Fibroblast of the aortic adventitia (primary cell): ENCODE measurements at regions not wholly inside any gene's neighbourhood (a gene's known extent, or its start where the extent isn't known, plus 50 kb on each side); places are given as distances from the start of the nearest gene placed in this dataset.

Source experiments
- DNase-seq: peaks from one replicate; pipeline ENCODE4 v3.0.0-alpha.2; 2010; ENCODE audit warnings: low read depth
- H3K4me3 ChIP-seq: 2 replicates; pipeline ENCODE4 v1.5.1; 2011; ENCODE audit warnings: low read depth, mild to moderate bottlenecking, control low read depth, low read length, moderate library complexity
- TF ChIP-seq, protein P1 (sequence below): IDR thresholded peaks from 2 replicates; pipeline ENCODE4 v1.5.1; 2011; ENCODE audit warnings: mild to moderate bottlenecking, low read length, control low read depth, inconsistent platforms; ENCODE audit not compliant: insufficient read depth

DNA sequence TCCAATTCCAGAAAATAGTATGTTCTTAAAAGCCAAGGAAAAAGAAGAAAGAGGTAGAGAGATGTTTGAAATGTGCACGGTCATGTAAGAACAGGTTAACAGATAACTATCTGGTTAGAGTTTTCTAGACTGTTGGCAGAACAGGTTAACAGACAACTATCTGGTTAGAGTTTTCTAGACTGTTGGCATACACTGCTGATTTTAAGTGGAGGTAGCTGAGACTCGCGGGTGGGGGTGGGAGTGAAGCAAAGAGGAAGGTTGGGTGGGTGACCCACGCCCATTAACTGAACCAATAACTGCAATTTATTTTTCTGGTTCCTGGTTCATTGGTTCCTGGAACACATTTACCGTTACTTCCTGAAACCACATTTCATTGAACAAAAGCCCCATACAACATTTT lies 157.5 kb downstream of the ELOVL4 start:
- no peak overlapping the region for H3K4me3 ChIP-seq
- TF ChIP-seq, protein P1, sequence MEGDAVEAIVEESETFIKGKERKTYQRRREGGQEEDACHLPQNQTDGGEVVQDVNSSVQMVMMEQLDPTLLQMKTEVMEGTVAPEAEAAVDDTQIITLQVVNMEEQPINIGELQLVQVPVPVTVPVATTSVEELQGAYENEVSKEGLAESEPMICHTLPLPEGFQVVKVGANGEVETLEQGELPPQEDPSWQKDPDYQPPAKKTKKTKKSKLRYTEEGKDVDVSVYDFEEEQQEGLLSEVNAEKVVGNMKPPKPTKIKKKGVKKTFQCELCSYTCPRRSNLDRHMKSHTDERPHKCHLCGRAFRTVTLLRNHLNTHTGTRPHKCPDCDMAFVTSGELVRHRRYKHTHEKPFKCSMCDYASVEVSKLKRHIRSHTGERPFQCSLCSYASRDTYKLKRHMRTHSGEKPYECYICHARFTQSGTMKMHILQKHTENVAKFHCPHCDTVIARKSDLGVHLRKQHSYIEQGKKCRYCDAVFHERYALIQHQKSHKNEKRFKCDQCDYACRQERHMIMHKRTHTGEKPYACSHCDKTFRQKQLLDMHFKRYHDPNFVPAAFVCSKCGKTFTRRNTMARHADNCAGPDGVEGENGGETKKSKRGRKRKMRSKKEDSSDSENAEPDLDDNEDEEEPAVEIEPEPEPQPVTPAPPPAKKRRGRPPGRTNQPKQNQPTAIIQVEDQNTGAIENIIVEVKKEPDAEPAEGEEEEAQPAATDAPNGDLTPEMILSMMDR, result no peak
- DNase-seq, result no peak

DNA sequence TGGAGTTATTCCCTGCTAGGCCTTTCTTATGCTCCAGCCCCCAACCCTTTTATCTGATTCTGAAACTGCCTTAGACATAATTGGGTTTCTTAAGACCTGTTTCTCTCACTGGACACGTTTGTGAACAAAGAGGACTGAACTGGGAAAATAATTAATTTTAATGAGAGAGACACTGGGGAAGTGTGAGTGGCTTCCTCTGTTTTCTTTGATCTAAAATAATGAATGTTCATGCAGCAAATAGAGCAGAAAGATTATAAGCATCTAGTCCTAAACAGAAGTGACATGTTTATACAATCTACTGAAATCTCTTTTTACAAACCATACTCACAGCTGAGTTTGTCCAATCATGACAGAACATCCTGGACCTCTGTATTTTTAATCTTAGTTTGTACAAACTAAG lies 157.6 kb downstream of the SH3BGRL2 start:
- DNase-seq, result no peak
- TF ChIP-seq, protein P1, result no peak

DNA sequence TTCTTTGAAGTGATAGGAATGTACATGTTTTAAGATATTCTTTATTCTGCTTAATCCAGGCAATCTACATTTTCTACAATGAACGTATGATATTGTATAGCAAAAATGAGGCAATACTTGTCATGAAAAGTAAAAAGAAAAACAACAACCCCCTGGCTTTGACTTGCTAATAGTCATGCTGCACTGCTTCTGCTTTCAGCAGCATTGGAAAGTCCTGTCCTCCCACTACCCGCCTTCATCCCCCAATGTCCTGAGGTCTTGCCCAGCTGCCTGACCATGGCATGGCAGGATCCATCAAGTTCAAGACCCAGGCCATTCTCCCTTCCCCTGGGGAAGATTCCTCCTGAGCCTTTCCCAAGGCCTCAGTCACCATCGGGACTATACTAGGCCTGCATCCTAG lies 156.5 kb downstream of the SH3BGRL2 start:
- DNase-seq, result no peak
- TF ChIP-seq, protein P1, result no peak
- H3K4me3 ChIP-seq, result no peak overlapping the region

More for the DNA sequence above, 157.6 kb downstream of the SH3BGRL2 start:
- H3K4me3 ChIP-seq, result no peak overlapping the region

DNA sequence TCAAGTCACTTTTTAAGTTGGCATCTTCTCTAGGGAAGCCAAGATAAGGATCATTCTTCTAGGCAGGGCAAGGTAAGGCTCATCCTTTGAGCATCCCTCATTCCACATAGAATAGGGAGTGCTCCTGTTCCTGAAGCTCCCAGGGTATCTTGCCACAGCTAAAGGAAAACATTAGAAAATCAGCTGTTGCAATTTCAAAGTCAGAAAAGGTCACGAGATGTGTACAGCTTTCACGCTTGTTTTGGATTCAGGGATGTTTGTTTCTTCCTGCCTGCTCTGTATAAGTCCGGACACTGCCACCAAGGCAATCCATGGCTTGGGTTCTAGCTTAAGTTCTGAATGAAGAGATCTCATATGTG lies 153.2 kb downstream of the SH3BGRL2 start:
- no peak for DNase-seq
- TF ChIP-seq, protein P1, result no peak
- H3K4me3 ChIP-seq, result no peak overlapping the region

DNA sequence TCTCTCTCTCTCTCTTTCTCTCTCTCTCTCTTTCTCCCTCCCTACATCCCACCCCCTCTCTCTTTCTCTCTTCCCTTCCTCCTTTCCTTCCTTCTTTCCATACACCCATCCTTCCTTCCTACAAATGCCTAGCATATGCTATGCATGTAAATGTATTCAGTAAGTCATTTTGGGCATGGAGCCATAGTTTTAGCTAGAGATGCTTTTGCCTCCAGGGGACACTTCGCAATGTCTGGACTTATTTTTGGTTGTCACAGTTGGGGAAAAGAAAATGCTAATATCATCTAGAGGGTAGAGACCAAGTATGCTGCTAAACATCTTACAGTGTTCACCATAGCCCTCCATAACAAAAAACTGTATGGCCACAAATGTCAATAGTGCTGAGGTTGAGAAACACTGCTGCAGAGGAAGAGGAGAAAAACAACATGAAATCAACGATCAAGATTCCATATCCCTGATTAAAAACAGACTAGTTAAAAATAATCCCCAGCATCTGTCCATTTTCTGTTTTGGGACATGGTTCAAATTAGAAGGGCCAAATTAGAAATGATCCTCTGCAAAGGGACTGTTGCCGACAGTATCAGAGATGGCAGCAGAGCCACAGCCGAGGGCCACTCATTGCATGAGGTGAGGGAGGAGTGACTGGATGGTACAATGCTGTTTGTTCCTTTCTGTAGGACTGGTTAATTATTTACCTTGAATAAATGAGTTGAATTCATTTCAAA lies 152.7 kb downstream of the SH3BGRL2 start:
- H3K4me3 ChIP-seq, result no peak overlapping the region
- TF ChIP-seq, protein P1, result no peak
- no peak for DNase-seq

DNA sequence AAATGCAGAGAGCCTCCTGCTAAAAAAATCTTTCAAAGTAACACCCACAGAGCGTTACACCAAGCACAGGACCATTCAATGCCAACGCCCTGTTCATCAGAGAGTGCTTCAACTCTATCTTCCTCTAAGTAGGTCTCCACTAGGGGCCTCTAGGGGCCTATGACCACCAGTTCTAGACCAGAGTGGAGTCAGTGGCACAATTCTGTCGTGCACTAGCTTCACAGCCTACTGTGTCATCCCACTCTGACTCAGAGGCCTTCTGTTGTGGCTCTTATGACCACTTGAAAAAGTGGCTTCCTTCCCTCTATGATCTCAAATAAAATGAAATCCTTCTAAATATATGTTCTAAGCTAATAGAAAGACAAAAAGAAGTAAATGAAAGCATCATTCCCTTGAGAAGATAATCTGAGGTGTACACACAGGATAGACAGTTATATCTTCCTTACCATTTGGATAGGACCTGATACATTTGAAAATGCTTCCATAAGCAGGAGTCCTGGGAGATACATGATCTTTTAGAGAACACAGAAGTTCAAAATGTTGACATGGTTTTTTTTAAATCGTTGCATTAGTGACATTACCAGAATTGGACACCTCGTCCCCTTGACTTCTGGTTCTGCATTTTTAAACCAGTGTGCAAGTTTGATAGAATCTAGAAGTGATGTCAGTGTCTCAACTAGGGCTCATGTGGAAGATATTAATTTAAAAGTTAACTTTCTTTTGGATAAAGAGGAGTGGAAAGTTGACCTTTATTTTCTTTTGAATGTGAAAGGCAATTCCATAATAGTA lies 151.9 kb downstream of the SH3BGRL2 start:
- no peak for DNase-seq

More for the DNA sequence above, 151.9 kb downstream of the SH3BGRL2 start:
- no peak overlapping the region for H3K4me3 ChIP-seq
- TF ChIP-seq, protein P1, result no peak
